CD8-positive, alpha-beta memory T cell (primary cell): ENCODE measurements at regions not wholly inside any gene's neighbourhood (a gene's known extent, or its start where the extent isn't known, plus 50 kb on each side); places are given as distances from the start of the nearest gene placed in this dataset.

Experiments
- CTCF ChIA-PET: fragments of 350-600 bp; sonication (Branson Sonifier 250); formaldehyde crosslinking; loops from one replicate; lab custom pipeline; 2021; ENCODE audit warnings: antibody characterized with exemption; lab: Charles Lee
- POLR2A ChIA-PET: fragments of 350-600 bp; sonication (Branson Sonifier 250); formaldehyde crosslinking; loops from one replicate; lab custom pipeline; 2021; ENCODE audit warnings: antibody characterized with exemption; lab: Charles Lee
- DNase-seq, 5 donors: peaks; one replicate each; pipeline versions ENCODE4 v3.0.0 to v3.0.0-alpha.2; 2020 to 2022; ENCODE audit warnings: mixed read lengths in 1 of 5
- H3K27ac ChIP-seq: one replicate; pipeline ENCODE4 v1.7.0; 2013; ENCODE audit warnings: low read depth, mild to moderate bottlenecking, low read length, moderate library complexity
- H3K27me3 ChIP-seq: 2 replicates; pipeline ENCODE4 v1.7.0; 2013; ENCODE audit warnings: low read length, mild to moderate bottlenecking; ENCODE audit not compliant: insufficient read depth, poor library complexity, severe bottlenecking
- H3K36me3 ChIP-seq: 2 replicates; pipeline ENCODE4 v1.7.0; 2013; ENCODE audit warnings: mild to moderate bottlenecking, low read length, moderate library complexity; ENCODE audit not compliant: insufficient read depth
- H3K4me1 ChIP-seq: 2 replicates; pipeline ENCODE4 v1.7.0; 2013; ENCODE audit warnings: mild to moderate bottlenecking, low read length, moderate library complexity; ENCODE audit not compliant: insufficient read depth
- H3K4me3 ChIP-seq: 2 replicates; pipeline ENCODE4 v1.7.0; 2013; ENCODE audit warnings: mild to moderate bottlenecking, low read length
- H3K9me3 ChIP-seq: 2 replicates; pipeline ENCODE4 v1.7.0; 2013; ENCODE audit warnings: mild to moderate bottlenecking, low read length
- H3K27ac Mint-ChIP-seq, 8 donors: one replicate each; pipeline ENCODE4 v1.8.0; 2020 to 2021; ENCODE audit warnings: mixed read lengths in 8 of 8, mild to moderate bottlenecking in 6 of 8, inconsistent platforms in 3 of 8, moderate library complexity in 3 of 8
- H3K27me3 Mint-ChIP-seq, 2 donors: one replicate each; pipeline ENCODE4 v1.8.0; 2020 to 2021; ENCODE audit warnings: mixed read lengths in 2 of 2, mild to moderate bottlenecking in 1 of 2, moderate library complexity in 1 of 2
- H3K36me3 Mint-ChIP-seq, 3 donors: one replicate each; pipeline ENCODE4 v1.8.0; 2020 to 2021; ENCODE audit warnings: mixed read lengths in 3 of 3, inconsistent platforms in 1 of 3, mild to moderate bottlenecking in 1 of 3
- H3K4me1 Mint-ChIP-seq, 3 donors: one replicate each; pipeline ENCODE4 v1.8.0; 2020 to 2021; ENCODE audit warnings: mixed read lengths in 3 of 3, inconsistent platforms in 1 of 3, mild to moderate bottlenecking in 1 of 3
- H3K4me3 Mint-ChIP-seq, 7 donors: one replicate each; pipeline ENCODE4 v1.8.0; 2020 to 2021; ENCODE audit warnings: mixed read lengths in 7 of 7, mild to moderate bottlenecking in 6 of 7, moderate library complexity in 4 of 7, inconsistent platforms in 2 of 7
- H3K9me3 Mint-ChIP-seq, 5 donors: one replicate each; pipeline ENCODE4 v1.8.0; 2020 to 2022; ENCODE audit warnings: mixed read lengths in 5 of 5, mild to moderate bottlenecking in 3 of 5, moderate library complexity in 2 of 5, inconsistent platforms in 1 of 5

GRCh38 chr2:12261986-12262680 is 454.6 kb upstream of the TRIB2 start:
- H3K27me3 ChIP-seq = no peaks in the 10 kb centered on the region
- no peak overlapping the region for H3K27ac ChIP-seq
- H3K4me1 ChIP-seq = peaks cover 9% of the 10 kb centered on the region
- H3K4me3 ChIP-seq = no peak overlapping the region
- Mint-ChIP-seq H3K4me1 (peaks cover 11 to 35% (median 17%) of the 10 kb centered on the region in 3 donors), H3K9me3 (no peaks in the 10 kb centered on the region), H3K27ac (peak overlapping the region in 1 of 8 donors; percentile 46), H3K36me3 (peaks cover 0 to 4% (median 0%) of the 10 kb centered on the region in 3 donors), H3K4me3 (no peak overlapping the region), H3K27me3 (peaks cover 0 to 1% of the 10 kb centered on the region in 2 donors)
- ChIA-PET CTCF (no interaction called here), POLR2A (no interaction called here)
- no peaks in the 10 kb centered on the region for H3K9me3 ChIP-seq
- H3K36me3 ChIP-seq = no peaks in the 10 kb centered on the region
- DNase-seq = no peak

- H3K4me3 Mint-ChIP-seq = no peak overlapping the region
- H3K36me3 Mint-ChIP-seq = peaks cover 0 to 4% (median 0%) of the 10 kb centered on the region in 3 donors
- no peaks in the 10 kb centered on the region for H3K9me3 Mint-ChIP-seq
- Histone ChIP-seq H3K27me3 (no peaks in the 10 kb centered on the region), H3K4me3 (no peak overlapping the region), H3K27ac (no peak overlapping the region), H3K9me3 (no peaks in the 10 kb centered on the region), H3K36me3 (no peaks in the 10 kb centered on the region), H3K4me1 (peaks cover 9% of the 10 kb centered on the region)
- H3K27me3 Mint-ChIP-seq = peaks cover 0 to 1% of the 10 kb centered on the region in 2 donors
- POLR2A ChIA-PET = no interaction called here
- peak overlapping the region in 2 of 8 donors; percentile 6 to 13 for H3K27ac Mint-ChIP-seq
- CTCF ChIA-PET = no interaction called here
- peaks cover 11 to 35% (median 17%) of the 10 kb centered on the region in 3 donors for H3K4me1 Mint-ChIP-seq
- no peak for DNase-seq
These were observed 453.9 kb upstream of the TRIB2 start for GRCh38 chr2:12262681-12263436.

GRCh38 chr2:12263730-12264129 is 453.0 kb upstream of the TRIB2 start:
- no peaks in the 10 kb centered on the region for H3K9me3 Mint-ChIP-seq
- H3K36me3 Mint-ChIP-seq = peaks cover 0 to 4% (median 0%) of the 10 kb centered on the region in 3 donors
- Histone ChIP-seq H3K4me1 (peaks cover 9% of the 10 kb centered on the region), H3K9me3 (no peaks in the 10 kb centered on the region), H3K36me3 (no peaks in the 10 kb centered on the region), H3K27me3 (no peaks in the 10 kb centered on the region), H3K27ac (no peak overlapping the region), H3K4me3 (no peak overlapping the region)
- peaks cover 11 to 40% (median 17%) of the 10 kb centered on the region in 3 donors for H3K4me1 Mint-ChIP-seq
- no peak overlapping the region for H3K4me3 Mint-ChIP-seq
- CTCF ChIA-PET = no interaction called here
- no peak for DNase-seq
- peak overlapping the region in 1 of 8 donors; percentile 7 for H3K27ac Mint-ChIP-seq
- POLR2A ChIA-PET = no interaction called here
- peaks cover 0 to 1% of the 10 kb centered on the region in 2 donors for H3K27me3 Mint-ChIP-seq

- POLR2A ChIA-PET = no interaction called here
- Mint-ChIP-seq H3K27me3 (peaks cover 0 to 1% of the 10 kb centered on the region in 2 donors), H3K36me3 (peaks cover 0 to 4% (median 0%) of the 10 kb centered on the region in 3 donors)
These were observed 452.6 kb upstream of the TRIB2 start for GRCh38 chr2:12264146-12264545.

GRCh38 chr2:12265646-12266045 is 451.1 kb upstream of the TRIB2 start:
- Mint-ChIP-seq H3K4me3 (no peak overlapping the region), H3K36me3 (peaks cover 0 to 2% (median 0%) of the 10 kb centered on the region in 3 donors), H3K27ac (no peak overlapping the region), H3K4me1 (peaks cover 11 to 47% (median 17%) of the 10 kb centered on the region in 3 donors), H3K27me3 (no peaks in the 10 kb centered on the region), H3K9me3 (no peaks in the 10 kb centered on the region)
- CTCF ChIA-PET = no interaction called here
- H3K27ac ChIP-seq = no peak overlapping the region
- POLR2A ChIA-PET = no interaction called here
- no peak overlapping the region for H3K4me3 ChIP-seq
- DNase-seq = no peak
- no peaks in the 10 kb centered on the region for H3K9me3 ChIP-seq
- peaks cover 9% of the 10 kb centered on the region for H3K4me1 ChIP-seq
- H3K27me3 ChIP-seq = no peaks in the 10 kb centered on the region
- H3K36me3 ChIP-seq = no peaks in the 10 kb centered on the region

More at GRCh38 chr2:12264146-12264545, 452.6 kb upstream of the TRIB2 start:
- Mint-ChIP-seq H3K4me3 (no peak overlapping the region), H3K27ac (peak overlapping the region in 4 of 8 donors; percentile 2 to 62 (median 5)), H3K4me1 (peaks cover 11 to 40% (median 17%) of the 10 kb centered on the region in 3 donors), H3K9me3 (no peaks in the 10 kb centered on the region)
- peaks cover 9% of the 10 kb centered on the region for H3K4me1 ChIP-seq
- CTCF ChIA-PET = no interaction called here
- no peak overlapping the region for H3K27ac ChIP-seq
- H3K9me3 ChIP-seq = no peaks in the 10 kb centered on the region
- H3K4me3 ChIP-seq = no peak overlapping the region
- no peak for DNase-seq
- no peaks in the 10 kb centered on the region for H3K27me3 ChIP-seq
- no peaks in the 10 kb centered on the region for H3K36me3 ChIP-seq

GRCh38 chr2:12267042-12267441 is 449.7 kb upstream of the TRIB2 start:
- H3K9me3 ChIP-seq = no peaks in the 10 kb centered on the region
- Mint-ChIP-seq H3K27me3 (no peaks in the 10 kb centered on the region), H3K27ac (no peak overlapping the region), H3K9me3 (no peaks in the 10 kb centered on the region), H3K4me1 (peaks cover 20 to 56% (median 31%) of the 10 kb centered on the region in 3 donors), H3K36me3 (peaks cover 0 to 2% (median 0%) of the 10 kb centered on the region in 3 donors), H3K4me3 (no peak overlapping the region)
- CTCF ChIA-PET = no interaction called here
- peaks cover 19% of the 10 kb centered on the region for H3K4me1 ChIP-seq
- POLR2A ChIA-PET = no interaction called here
- H3K4me3 ChIP-seq = no peak overlapping the region
- H3K36me3 ChIP-seq = no peaks in the 10 kb centered on the region
- DNase-seq = no peak
- H3K27ac ChIP-seq = no peak overlapping the region
- H3K27me3 ChIP-seq = no peaks in the 10 kb centered on the region

GRCh38 chr2:12269041-12269972 is 447.4 kb upstream of the TRIB2 start:
- ChIA-PET POLR2A (no interaction called here), CTCF (no interaction called here)
- peaks cover 13 to 37% (median 23%) of the 10 kb centered on the region in 3 donors for H3K4me1 Mint-ChIP-seq
- no peak for DNase-seq
- Histone ChIP-seq H3K27me3 (no peaks in the 10 kb centered on the region), H3K4me3 (no peak overlapping the region), H3K4me1 (peaks cover 19% of the 10 kb centered on the region), H3K9me3 (no peaks in the 10 kb centered on the region), H3K36me3 (no peaks in the 10 kb centered on the region), H3K27ac (no peak overlapping the region)
- no peaks in the 10 kb centered on the region for H3K27me3 Mint-ChIP-seq
- no peaks in the 10 kb centered on the region for H3K9me3 Mint-ChIP-seq
- no peak overlapping the region for H3K27ac Mint-ChIP-seq
- no peak overlapping the region for H3K4me3 Mint-ChIP-seq
- H3K36me3 Mint-ChIP-seq = peaks cover 0 to 2% (median under 1%) of the 10 kb centered on the region in 3 donors
